Stomach (tissue), 8 donors: ENCODE measurements at regions not wholly inside any gene's neighbourhood (a gene's known extent, or its start where the extent isn't known, plus 50 kb on each side); places are given as distances from the start of the nearest gene placed in this dataset.
"Not testable (repeated sequence)": the region's sequence is repeated elsewhere in the genome, so short reads cannot be mapped to it uniquely, and the experiment has no call there.

Experiments used
- DNase-seq, 2 donors: peaks; one replicate each; pipeline versions ENCODE4 v3.0.0 to v3.0.0-alpha.2; 2013 to 2019
- H3K27ac ChIP-seq, 5 donors: fragments of 200-600 bp in 4 of 5; sonication (generic) in 4 of 5; one replicate each; pipeline ENCODE4 v1.5.1; 2013 to 2019; ENCODE audit warnings: mild to moderate bottlenecking in 1 of 5, moderate library complexity in 1 of 5
- H3K27me3 ChIP-seq, 3 donors: fragments of 200-600 bp; sonication (generic); one replicate each; pipeline ENCODE4 v1.5.1; 2017 to 2019; ENCODE audit warnings: mixed run types in 1 of 3
- H3K36me3 ChIP-seq, 4 donors: fragments of 200-600 bp; sonication (generic); 1 replicate in 3 of 4; 2 replicates in 1 of 4; pipeline ENCODE4 v1.5.1; 2016 to 2019
- H3K4me1 ChIP-seq, 4 donors: fragments of 200-600 bp; sonication (generic); one replicate each; pipeline ENCODE4 v1.5.1; 2016 to 2019
- H3K4me3 ChIP-seq, 4 donors: fragments of 200-600 bp; sonication (generic) in 3 of 4; one replicate each; pipeline ENCODE4 v1.5.1; 2016 to 2019; ENCODE audit warnings: mild to moderate bottlenecking in 1 of 4
- H3K9me3 ChIP-seq, 4 donors: fragments of 200-600 bp; sonication (generic); one replicate each; pipeline ENCODE4 v1.5.1; 2016 to 2019
- WGBS, 5 donors: extraction: QIAGEN DNeasy Blood & Tissue Kit in 3 of 5; methylation state at CpG; one replicate each; pipeline versions ENCODE4 v1.1.5 to v1.1.7; 2013 to 2018; 5-methylcytosine and 5-hydroxymethylcytosine counted together
- intact Hi-C: fragments of 100-400 bp; cut with DNase I; formaldehyde crosslinking; loops from one replicate; pipeline ENCODE4 v1.15.1; 2023; ENCODE audit warnings: low total_unique reads
- donor health status: healthy with polysubstance abuse.
- donor health status: Bipolar disorder and iron deficiency.
- donor health status: healthy.

GRCh38 chr17:46460129-46460528 lies 52.1 kb upstream of the LRRC37A2 start:
- intact Hi-C loops, H3K4me1 ChIP-seq, H3K27me3 ChIP-seq, H3K36me3 ChIP-seq, H3K4me3 ChIP-seq, DNase-seq, H3K27ac ChIP-seq, H3K9me3 ChIP-seq: not testable (repeated sequence)

DNA sequence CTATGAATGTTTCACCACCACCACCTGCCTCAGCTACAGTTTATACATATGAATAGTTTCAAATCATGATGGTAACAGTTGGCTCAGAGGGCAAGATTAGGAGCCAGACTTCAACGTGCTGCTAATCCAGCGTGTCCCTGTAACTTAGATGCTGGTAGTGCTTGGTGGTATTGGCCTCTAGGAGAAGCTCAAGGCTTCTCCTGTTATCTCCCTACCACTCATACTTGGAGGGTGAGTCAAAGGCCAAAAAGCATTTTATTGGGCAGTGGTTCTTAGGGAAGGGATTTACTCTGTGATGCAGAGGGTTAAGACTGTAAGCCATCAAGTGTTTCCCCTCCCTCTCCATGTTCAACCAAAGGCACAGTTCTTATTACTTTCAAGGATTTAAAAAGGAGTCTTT lies 57.2 kb upstream of the LRRC37A2 start:
- no CpG with 5 or more reads among the region's 2 CpGs for WGBS, 5 donors
- H3K4me3 ChIP-seq, H3K36me3 ChIP-seq, H3K9me3 ChIP-seq, H3K27ac ChIP-seq, H3K27me3 ChIP-seq, intact Hi-C loops, DNase-seq, H3K4me1 ChIP-seq: not testable (repeated sequence)

DNA sequence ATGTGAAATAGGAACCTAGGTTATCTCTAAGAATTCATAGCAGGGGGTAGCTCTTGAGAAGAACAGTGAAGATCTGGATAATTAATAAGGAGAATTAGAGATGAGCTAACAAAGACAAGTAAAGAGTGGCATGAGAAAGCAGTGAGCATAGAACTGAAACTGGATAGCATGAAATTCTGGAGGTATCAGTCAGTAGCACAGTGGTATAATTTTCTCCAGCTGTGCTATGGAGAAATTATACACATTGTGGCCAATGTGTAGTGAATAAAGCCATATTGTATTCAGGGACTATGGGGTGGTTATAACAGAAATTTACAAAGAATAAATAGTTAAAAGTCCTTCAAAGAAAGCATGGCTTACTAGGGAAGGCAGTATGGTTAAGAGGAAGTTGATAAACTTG lies 57.7 kb upstream of the LRRC37A2 start:
- DNase-seq, H3K36me3 ChIP-seq, H3K27ac ChIP-seq, intact Hi-C loops, H3K27me3 ChIP-seq, H3K9me3 ChIP-seq, H3K4me1 ChIP-seq, H3K4me3 ChIP-seq: not testable (repeated sequence)

GRCh38 chr17:46453077-46453476 lies 59.2 kb upstream of the LRRC37A2 start:
- H3K36me3 ChIP-seq, H3K9me3 ChIP-seq, DNase-seq, H3K27me3 ChIP-seq, intact Hi-C loops, H3K4me1 ChIP-seq, H3K27ac ChIP-seq, H3K4me3 ChIP-seq: not testable (repeated sequence)
- no CpG with 5 or more reads among the region's 4 CpGs for WGBS, 5 donors

DNA sequence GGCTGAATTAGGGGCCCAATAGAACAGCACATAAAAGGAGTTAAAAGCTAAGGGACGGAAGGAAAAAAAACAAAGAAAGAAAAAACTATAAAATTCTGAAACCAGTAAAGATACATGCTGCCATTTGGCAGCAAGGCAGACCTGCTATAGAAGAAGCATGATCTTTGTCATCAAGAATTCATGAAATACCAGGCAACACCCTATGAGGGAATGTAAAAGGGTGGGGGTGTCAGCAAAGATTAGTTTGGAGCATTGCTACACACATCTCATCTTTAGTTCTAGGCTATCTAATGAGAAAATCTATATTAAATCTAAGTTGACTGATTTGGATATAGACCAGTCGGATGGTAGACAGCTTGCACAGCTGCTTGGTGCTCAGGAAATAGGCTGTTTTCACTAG lies 66.4 kb upstream of the LRRC37A2 start:
- intact Hi-C loops, H3K9me3 ChIP-seq, H3K27me3 ChIP-seq, H3K4me1 ChIP-seq, H3K4me3 ChIP-seq, H3K27ac ChIP-seq, H3K36me3 ChIP-seq, DNase-seq: not testable (repeated sequence)
- no CpG with 5 or more reads among the region's 2 CpGs for WGBS, 5 donors

GRCh38 chr17:46445411-46445810 lies 66.9 kb upstream of the LRRC37A2 start:
- H3K27ac ChIP-seq, H3K27me3 ChIP-seq, H3K4me1 ChIP-seq, H3K36me3 ChIP-seq, DNase-seq, H3K9me3 ChIP-seq, H3K4me3 ChIP-seq, intact Hi-C loops: not testable (repeated sequence)
- WGBS, 5 donors, result no CpG with 5 or more reads among the region's 1 CpG

DNA sequence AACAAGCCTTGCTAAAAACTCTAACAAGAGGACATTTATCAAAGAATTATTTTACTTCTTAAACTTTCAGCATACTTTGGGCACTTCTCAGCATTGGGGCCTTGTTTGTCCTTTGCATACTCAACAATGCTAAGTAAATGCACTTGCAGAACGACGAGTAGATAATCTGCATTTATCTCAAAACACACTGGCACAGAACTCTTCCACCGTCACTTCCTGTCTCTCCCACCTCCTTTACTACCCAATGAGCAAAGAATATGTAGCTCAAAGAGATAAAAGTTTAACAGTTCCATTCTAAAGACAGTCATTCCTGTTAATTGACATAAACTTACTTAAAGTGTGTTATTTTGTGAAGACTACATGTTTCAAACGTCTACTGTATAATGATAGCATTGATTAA lies 70.1 kb upstream of the LRRC37A2 start:
- H3K36me3 ChIP-seq, H3K4me1 ChIP-seq, H3K27ac ChIP-seq, H3K9me3 ChIP-seq, H3K27me3 ChIP-seq, intact Hi-C loops, H3K4me3 ChIP-seq, DNase-seq: not testable (repeated sequence)
- WGBS, 5 donors, result 50% methylated on average over 2 of the region's 4 CpGs; no CpG with 5 or more reads in 4 of the 5 donors

- H3K36me3 ChIP-seq, H3K27ac ChIP-seq, intact Hi-C loops, H3K9me3 ChIP-seq, H3K27me3 ChIP-seq, H3K4me1 ChIP-seq, DNase-seq, H3K4me3 ChIP-seq: not testable (repeated sequence)
- no CpG with 5 or more reads among the region's 5 CpGs for WGBS, 5 donors
Measured at GRCh38 chr17:46440665-46441064, 71.6 kb upstream of the LRRC37A2 start.

GRCh38 chr17:46434450-46435062 lies 73.0 kb upstream of the ARL17B start:
- H3K27me3 ChIP-seq, DNase-seq, H3K4me1 ChIP-seq, H3K4me3 ChIP-seq, H3K36me3 ChIP-seq, H3K27ac ChIP-seq, H3K9me3 ChIP-seq, intact Hi-C loops: not testable (repeated sequence)
- no CpG with 5 or more reads among the region's 7 CpGs for WGBS, 5 donors

GRCh38 chr17:46430300-46430699 lies 68.7 kb upstream of the ARL17B start:
- no CpG with 5 or more reads among the region's 2 CpGs for WGBS, 5 donors
- intact Hi-C loops, H3K9me3 ChIP-seq, H3K27ac ChIP-seq, H3K36me3 ChIP-seq, H3K4me1 ChIP-seq, H3K4me3 ChIP-seq, H3K27me3 ChIP-seq, DNase-seq: not testable (repeated sequence)

- no CpG with 5 or more reads among the region's 2 CpGs for WGBS, 5 donors
- intact Hi-C loops, H3K4me1 ChIP-seq, H3K9me3 ChIP-seq, H3K27me3 ChIP-seq, H3K4me3 ChIP-seq, DNase-seq, H3K27ac ChIP-seq, H3K36me3 ChIP-seq: not testable (repeated sequence)
Measured at GRCh38 chr17:46429675-46430074, 68.1 kb upstream of the ARL17B start.
